ENCODE measurements at regions not wholly inside any gene's neighbourhood (a gene's known extent, or its start where the extent isn't known, plus 50 kb on each side); places are given as distances from the start of the nearest gene placed in this dataset.

- H2AFZ ChIP-seq (ENCODE audit: low read depth, low read length): no peak overlapping the region
- no peaks in the 10 kb centered on the region for H3K9me3 ChIP-seq (ENCODE audit: low read length)
- no peaks in the 10 kb centered on the region for H3K79me2 ChIP-seq (replicated peaks; ENCODE audit: insufficient read depth, low read length)
- H3K9ac ChIP-seq (ENCODE audit: low read length): no peak overlapping the region
- no peak overlapping the region for H3K27ac ChIP-seq (ENCODE audit: low read length)
- no peaks in the 10 kb centered on the region for H3K27me3 ChIP-seq (ENCODE audit: insufficient read depth, low read depth, low read length)
- no peaks in the 10 kb centered on the region for H3K9me2 ChIP-seq (ENCODE audit: insufficient read depth, low read length)
- H3K36me3 ChIP-seq (ENCODE audit: insufficient read depth, low read length): no peaks in the 10 kb centered on the region
- H3K4me3 ChIP-seq (ENCODE audit: low read length): no peak overlapping the region
- TF ChIP-seq MXI1 (conservative IDR thresholded peaks at IDR 0.05; ENCODE audit: poor library complexity, severe bottlenecking) (no peak), EZH2 (IDR thresholded peaks at IDR 0.05; ENCODE audit: borderline replicate concordance, insufficient read depth, low read length, poor library complexity, severe bottlenecking) (no peak), CTCF (IDR thresholded peaks at IDR 0.05; ENCODE audit: poor library complexity, severe bottlenecking) (no peak), SMC3 (conservative IDR thresholded peaks at IDR 0.05; ENCODE audit: poor library complexity) (no peak), POLR2AphosphoS5 (IDR thresholded peaks at IDR 0.05) (no peak), TAF1 (IDR thresholded peaks at IDR 0.05; ENCODE audit: low read depth) (no peak)
- TF ChIP-seq, protein P1, sequence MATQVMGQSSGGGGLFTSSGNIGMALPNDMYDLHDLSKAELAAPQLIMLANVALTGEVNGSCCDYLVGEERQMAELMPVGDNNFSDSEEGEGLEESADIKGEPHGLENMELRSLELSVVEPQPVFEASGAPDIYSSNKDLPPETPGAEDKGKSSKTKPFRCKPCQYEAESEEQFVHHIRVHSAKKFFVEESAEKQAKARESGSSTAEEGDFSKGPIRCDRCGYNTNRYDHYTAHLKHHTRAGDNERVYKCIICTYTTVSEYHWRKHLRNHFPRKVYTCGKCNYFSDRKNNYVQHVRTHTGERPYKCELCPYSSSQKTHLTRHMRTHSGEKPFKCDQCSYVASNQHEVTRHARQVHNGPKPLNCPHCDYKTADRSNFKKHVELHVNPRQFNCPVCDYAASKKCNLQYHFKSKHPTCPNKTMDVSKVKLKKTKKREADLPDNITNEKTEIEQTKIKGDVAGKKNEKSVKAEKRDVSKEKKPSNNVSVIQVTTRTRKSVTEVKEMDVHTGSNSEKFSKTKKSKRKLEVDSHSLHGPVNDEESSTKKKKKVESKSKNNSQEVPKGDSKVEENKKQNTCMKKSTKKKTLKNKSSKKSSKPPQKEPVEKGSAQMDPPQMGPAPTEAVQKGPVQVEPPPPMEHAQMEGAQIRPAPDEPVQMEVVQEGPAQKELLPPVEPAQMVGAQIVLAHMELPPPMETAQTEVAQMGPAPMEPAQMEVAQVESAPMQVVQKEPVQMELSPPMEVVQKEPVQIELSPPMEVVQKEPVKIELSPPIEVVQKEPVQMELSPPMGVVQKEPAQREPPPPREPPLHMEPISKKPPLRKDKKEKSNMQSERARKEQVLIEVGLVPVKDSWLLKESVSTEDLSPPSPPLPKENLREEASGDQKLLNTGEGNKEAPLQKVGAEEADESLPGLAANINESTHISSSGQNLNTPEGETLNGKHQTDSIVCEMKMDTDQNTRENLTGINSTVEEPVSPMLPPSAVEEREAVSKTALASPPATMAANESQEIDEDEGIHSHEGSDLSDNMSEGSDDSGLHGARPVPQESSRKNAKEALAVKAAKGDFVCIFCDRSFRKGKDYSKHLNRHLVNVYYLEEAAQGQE (IDR thresholded peaks at IDR 0.05; ENCODE audit: borderline replicate concordance): no peak
- no peaks in the 10 kb centered on the region for H4K20me1 ChIP-seq (ENCODE audit: insufficient read depth)
- H3F3A ChIP-seq (ENCODE audit: insufficient read depth, low read length, poor library complexity, severe bottlenecking): no peaks in the 10 kb centered on the region
- H3K4me2 ChIP-seq (ENCODE audit: low read length): no peak overlapping the region
Observed at GRCh38 chr21:29228306-29228705, 70.4 kb upstream of the BACH1 start.

DNA sequence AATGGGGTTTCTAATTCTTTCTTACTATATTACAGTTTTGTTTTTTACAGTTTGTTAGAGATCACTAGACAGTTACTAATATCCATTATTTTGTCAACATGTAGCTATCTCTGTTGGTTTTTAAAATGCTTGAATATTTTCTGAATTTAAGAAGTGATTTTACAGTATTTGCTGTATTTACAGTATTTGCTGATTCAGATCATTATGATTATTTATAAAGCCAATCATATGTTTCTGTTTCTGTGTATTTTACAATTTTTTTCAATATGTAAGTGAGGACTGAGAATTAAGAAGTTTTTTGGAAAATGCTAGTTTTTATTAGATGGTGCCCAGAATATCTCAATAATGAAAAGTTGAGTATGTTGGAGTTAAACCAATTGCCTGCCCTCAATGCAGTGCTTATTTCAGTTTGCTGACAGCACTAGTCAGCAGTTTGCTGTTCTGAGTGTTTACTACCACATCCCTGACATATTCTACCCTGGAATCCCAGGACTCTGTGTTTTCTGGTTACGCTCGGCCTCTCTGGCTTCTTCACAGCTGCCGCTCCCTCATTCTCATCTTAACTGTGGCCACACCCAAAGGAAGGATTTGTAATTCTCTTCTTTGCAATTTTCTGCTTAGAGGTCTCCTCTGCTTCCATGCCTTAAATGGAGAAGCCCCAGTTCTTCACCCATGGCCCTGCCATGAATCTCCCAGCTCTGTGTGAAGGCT is 68.0 kb upstream of the BACH1 start:
- Histone ChIP-seq H3K4me3 (ENCODE audit: low read length) (no peak overlapping the region), H3F3A (ENCODE audit: insufficient read depth, low read length, poor library complexity, severe bottlenecking) (no peaks in the 10 kb centered on the region), H3K27ac (ENCODE audit: low read length) (no peak overlapping the region), H3K9ac (ENCODE audit: low read length) (no peak overlapping the region), H3K4me2 (ENCODE audit: low read length) (no peak overlapping the region), H3K9me3 (ENCODE audit: low read length) (no peaks in the 10 kb centered on the region), H3K9me2 (ENCODE audit: insufficient read depth, low read length) (no peaks in the 10 kb centered on the region), H2AFZ (ENCODE audit: low read depth, low read length) (no peak overlapping the region), H3K36me3 (ENCODE audit: insufficient read depth, low read length) (no peaks in the 10 kb centered on the region), H3K79me2 (replicated peaks; ENCODE audit: insufficient read depth, low read length) (no peaks in the 10 kb centered on the region), H4K20me1 (ENCODE audit: insufficient read depth) (no peaks in the 10 kb centered on the region), H3K27me3 (ENCODE audit: insufficient read depth, low read depth, low read length) (no peaks in the 10 kb centered on the region)
- no peak for TF ChIP-seq EZH2 (IDR thresholded peaks at IDR 0.05; ENCODE audit: borderline replicate concordance, insufficient read depth, low read length, poor library complexity, severe bottlenecking)
- no peak for TF ChIP-seq MXI1 (conservative IDR thresholded peaks at IDR 0.05; ENCODE audit: poor library complexity, severe bottlenecking)
- no peak for TF ChIP-seq CTCF (IDR thresholded peaks at IDR 0.05; ENCODE audit: poor library complexity, severe bottlenecking)
- TF ChIP-seq EP300 (conservative IDR thresholded peaks at IDR 0.05; ENCODE audit: poor library complexity, severe bottlenecking): no peak
- TF ChIP-seq POLR2AphosphoS5 (IDR thresholded peaks at IDR 0.05): no peak
- TF ChIP-seq, protein P1 (IDR thresholded peaks at IDR 0.05; ENCODE audit: borderline replicate concordance): no peak
- no peak for TF ChIP-seq RAD21 (conservative IDR thresholded peaks at IDR 0.05)
- TF ChIP-seq SMC3 (conservative IDR thresholded peaks at IDR 0.05; ENCODE audit: poor library complexity): no peak
- no peak for TF ChIP-seq TAF1 (IDR thresholded peaks at IDR 0.05; ENCODE audit: low read depth)
